PC-9 (cell line): ENCODE measurements at regions not wholly inside any gene's neighbourhood (a gene's known extent, or its start where the extent isn't known, plus 50 kb on each side); places are given as distances from the start of the nearest gene placed in this dataset.

Experiments used
- CTCF ChIP-seq: fragments of 200-600 bp; sonication (generic); conservative IDR thresholded peaks from 2 replicates; pipeline ENCODE4 v1.6.1; 2017; ENCODE audit warnings: mixed run types, antibody characterized with exemption, mild to moderate bottlenecking, moderate library complexity
- EZH2 ChIP-seq: fragments of 200-600 bp; sonication (generic); IDR thresholded peaks from 2 replicates; pipeline ENCODE4 v1.8.0; 2017; ENCODE audit warnings: antibody characterized with exemption, low read depth

- TF ChIP-seq CTCF (no peak), EZH2 (no peak)
Measured at GRCh38 chr14:98928418-98928817, 343.6 kb downstream of the BCL11B start.
